ENCODE measurements at regions not wholly inside any gene's neighbourhood (a gene's known extent, or its start where the extent isn't known, plus 50 kb on each side); places are given as distances from the start of the nearest gene placed in this dataset.

- TF ChIP-seq POLR2A (IDR thresholded peaks at IDR 0.05) (no peak), CTCF (IDR thresholded peaks at IDR 0.05) (no peak)
Measured at GRCh38 chr14:44010071-44010470, 497.0 kb downstream of the FSCB start.
